Stimulated activated CD8-positive, alpha-beta memory T cell treated with anti-CD3 and anti-CD28 coated beads, Interleukin-7, amount 100 ng/mL, for 4 hours (primary cell): ENCODE measurements at regions not wholly inside any gene's neighbourhood (a gene's known extent, or its start where the extent isn't known, plus 50 kb on each side); places are given as distances from the start of the nearest gene placed in this dataset.
"Not testable (repeated sequence)": the region's sequence is repeated elsewhere in the genome, so short reads cannot be mapped to it uniquely, and the experiment has no call there.

Source experiments
- DNase-seq, 2 donors: peaks; one replicate each; pipeline ENCODE4 v3.0.0-alpha.2; 2020; ENCODE audit warnings: low read depth in 2 of 2

DNA sequence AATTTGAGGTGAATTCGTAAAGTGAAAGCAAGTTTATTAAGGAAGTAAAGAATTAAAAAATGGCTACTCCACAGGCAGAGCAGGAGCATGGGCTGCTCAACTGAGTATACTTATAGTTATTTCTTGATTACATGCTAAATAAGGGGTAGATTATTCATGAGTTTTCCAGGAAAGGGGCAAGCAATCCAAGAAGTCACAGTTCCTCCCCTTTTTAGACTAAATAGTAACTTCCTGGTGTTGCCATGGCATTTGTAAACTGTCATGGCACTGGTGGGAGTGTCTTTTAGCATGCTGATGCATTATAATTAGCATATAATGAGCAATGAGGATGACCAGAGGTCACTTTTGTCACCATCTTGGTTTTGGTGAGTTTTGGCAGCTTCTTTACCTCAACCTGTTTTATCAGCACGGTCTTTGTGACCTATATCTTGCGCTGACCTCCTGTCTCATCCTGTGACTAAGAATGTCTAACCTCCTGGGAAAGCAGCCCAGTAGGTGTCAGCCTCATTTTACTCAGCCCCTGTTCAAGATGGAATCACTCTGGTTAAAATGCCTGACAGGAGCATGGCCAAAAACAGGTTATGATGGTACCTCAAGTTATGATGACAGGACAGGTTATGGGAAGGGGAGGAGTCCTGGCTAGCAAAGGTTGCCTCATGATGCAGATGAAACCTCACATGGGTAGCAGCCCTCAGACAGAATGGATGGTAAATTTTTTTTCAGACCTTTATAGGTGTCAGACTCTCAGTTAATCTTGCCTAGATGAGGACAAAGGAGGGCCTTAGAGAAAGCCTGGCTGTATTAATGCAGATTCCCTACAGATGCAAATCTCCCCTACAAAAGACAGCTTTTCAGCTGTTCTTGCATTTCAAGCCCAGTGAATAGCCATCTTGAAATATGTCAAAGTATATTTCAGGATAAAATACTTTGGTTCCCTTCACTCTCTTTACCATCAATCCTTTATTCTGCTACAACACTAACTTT is 49.7 kb downstream of the SIPA1L2 start:
- DNase-seq = no peak

DNA sequence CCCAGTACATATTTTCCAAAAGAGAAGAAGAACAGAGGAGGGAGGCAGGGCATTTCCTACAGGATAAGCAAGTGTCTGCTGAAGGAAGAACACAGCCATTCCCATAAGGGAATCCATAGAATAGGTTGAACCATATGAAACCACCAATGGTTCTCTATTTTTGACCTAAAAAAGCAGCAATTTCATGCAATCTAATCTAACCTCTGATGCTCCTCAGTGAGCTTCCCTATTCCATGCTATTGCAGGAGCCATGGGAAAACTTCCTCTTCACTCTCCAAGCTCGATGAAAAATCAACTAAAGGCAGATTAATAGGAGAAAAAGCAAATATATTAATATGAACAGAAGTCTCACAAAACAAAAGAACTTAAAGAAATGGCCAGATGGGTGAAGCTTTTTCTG is 50.5 kb downstream of the SIPA1L2 start:
- no peak for DNase-seq

DNA sequence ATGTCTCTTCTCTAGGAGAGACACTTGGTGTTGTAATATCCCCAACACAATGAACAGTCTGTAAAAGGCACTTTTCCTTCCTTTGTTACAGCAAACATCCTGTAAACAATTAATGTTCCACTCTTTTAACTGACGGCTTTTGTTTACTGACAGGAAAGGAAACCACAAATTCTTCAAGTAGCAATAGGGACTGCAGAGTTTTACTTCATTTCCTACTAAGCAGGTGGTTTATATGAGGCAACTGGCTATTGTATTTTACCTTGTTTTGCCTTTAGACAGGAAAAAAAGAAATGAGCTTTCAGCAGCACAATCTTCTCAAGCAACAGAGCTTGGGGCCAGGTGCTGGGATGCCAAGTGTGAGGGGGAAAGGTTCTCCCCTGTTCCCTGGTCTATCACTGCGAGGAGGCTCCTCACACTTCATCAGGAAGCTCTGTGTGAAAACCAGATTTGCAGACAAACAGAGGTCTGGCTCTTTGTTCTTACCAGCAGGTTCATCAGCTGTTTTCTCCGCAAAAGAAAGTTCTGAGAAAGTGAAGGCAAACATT is 51.2 kb downstream of the SIPA1L2 start:
- DNase-seq = no peak

- DNase-seq = no peak
Observed at GRCh38 chr1:232577772-232578171, 52.2 kb downstream of the SIPA1L2 start.

DNA sequence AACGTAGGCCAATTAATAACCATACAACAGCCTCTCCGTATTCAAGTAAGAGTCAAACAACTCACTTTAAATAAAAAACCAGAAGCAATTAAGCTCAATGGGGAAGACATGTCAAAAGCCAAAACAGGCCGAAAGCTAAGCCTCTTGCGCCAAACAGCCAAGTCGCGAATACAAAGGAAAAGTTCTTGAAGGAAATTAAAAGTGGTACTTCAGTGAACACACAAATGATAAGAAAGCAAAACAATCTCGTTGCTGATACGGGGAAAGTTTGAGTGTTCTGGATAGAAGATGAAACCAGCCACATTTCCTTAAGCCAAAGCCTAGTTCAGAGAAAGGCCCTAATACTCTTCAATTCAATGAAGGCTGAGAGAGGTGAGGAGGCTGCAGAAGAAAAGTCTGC is 53.4 kb downstream of the SIPA1L2 start:
- no peak for DNase-seq

GRCh38 chr1:232575763-232576040 is 54.2 kb downstream of the SIPA1L2 start:
- DNase-seq = no peak

DNA sequence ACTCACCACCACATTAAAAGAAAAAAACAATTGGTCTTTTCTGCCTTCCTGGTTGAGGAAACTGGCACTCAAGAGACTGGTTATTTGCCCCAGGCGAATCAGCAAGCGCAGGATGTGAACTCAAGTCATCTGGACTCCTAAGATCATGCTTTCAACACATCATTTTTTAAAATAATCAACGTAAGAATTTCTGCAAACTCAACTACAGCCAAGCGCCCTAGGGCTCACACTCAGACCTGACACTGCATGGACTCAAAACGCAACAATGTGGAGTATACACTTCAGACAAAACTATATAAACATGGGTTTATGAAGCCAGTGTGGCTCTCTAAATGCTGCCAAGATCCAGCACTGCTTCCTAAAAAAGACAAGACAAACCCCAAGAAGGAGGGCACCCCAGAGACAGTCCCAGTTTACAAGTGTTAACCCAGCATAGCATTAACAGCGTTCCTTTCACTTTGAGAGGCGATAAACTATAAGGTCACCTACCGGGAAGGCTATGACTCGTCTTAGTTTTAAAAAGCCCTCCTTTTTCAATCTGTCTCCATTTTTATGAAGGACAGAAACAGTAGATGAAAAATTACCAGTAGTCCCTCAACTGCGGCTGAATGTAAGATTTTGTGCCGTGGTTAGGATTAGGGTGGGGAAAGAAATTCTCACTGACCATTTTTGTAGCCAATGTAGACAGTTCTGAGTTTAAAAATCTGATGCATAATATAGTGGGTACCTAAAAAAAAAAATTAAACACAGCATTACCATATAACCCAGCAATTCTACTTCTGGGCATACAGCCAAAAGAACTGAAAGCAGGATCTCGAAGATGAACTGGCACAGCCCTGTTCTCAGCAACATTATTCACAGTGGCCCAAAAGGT is 54.8 kb downstream of the SIPA1L2 start:
- no peak for DNase-seq

- no peak for DNase-seq
Observed at GRCh38 chr1:232574077-232574476, 55.9 kb downstream of the SIPA1L2 start.

DNA sequence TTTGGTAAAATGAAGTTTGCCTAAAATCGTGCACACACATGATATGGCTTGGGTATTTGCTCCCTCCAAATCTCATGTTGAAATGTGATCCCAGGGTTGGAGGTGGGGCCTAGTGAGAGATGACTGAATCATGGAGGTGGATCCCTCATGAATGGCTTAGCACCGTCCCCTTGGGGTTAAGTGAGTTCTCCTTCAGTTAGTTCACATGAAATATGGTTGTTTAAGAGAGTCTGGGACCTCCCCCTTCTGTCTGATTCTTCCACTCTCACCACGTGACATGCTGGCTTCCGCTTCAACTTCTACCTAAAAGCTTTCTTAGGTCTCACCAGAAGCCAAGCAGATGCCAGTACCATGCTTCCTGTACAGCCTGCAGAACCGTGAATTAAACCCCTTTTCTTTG is 58.4 kb downstream of the SIPA1L2 start:
- DNase-seq = no peak

GRCh38 chr1:232570007-232570406 is 59.9 kb downstream of the SIPA1L2 start:
- DNase-seq = no peak

DNA sequence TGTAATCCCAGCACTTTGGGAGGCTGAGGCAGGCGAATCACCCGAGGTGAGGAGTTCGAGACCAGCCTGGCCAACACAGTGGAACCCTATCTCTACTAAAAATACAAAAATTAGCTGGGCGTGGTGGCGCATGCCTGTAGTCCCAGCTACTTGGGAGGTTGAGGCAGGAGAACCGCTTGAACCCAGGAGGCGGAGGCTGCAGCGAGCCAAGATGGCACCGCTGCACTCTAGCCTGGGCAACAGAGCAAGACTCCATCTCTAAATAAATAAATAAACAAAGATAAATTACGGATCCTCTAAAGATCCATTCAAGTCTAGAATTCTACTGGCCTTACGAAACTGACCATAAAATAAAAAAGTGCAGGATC is 60.4 kb downstream of the SIPA1L2 start:
- DNase-seq = not testable (repeated sequence)

GRCh38 chr1:232568906-232569553 is 60.9 kb downstream of the SIPA1L2 start:
- DNase-seq = no peak

DNA sequence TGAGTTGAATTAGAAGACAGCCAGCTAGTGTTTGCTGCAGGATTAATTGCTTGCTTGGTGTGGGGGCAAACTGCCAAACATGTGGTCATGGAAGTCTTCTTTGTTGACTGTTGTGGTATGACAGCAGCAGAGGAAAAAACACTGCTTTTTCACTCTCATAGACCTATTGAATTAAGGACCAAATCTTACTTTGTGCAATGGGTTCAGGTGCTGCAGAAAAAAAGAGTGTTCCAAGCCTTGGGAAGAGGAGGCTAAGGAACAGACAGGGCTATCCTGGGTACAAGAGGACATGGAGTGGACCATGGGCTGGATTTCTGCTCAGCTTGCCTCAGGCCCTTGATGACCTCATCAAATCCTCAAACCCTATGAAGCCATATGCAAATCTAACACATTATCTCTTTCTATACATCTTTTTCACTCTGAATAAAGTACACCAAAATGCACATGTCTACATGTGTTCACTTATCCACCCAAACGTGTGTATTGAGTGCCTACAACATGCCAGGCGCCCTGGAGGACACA is 61.5 kb downstream of the SIPA1L2 start:
- DNase-seq = no peak

DNA sequence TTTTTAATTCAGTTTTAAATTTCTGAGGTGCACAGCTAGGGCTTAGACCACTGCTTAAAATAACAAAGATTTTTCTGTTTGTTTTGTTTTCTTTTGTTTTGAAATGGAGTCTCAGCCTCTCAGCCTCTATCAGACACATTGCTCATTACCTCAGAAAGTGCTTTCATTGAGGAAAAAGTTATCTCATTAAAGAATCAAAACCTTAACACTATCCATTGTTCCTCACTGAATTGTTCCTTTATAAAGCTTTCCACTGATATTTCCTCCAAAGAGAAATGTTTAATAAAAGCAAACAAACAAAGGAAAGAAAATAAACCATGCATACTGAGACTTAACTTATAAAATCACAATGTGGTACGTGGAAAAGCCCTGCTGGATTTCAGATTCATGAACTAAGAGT is 63.8 kb downstream of the SIPA1L2 start:
- DNase-seq = no peak

GRCh38 chr1:232562855-232563510 is 67.0 kb downstream of the SIPA1L2 start:
- DNase-seq = no peak

GRCh38 chr1:232561381-232561780 is 68.6 kb downstream of the SIPA1L2 start:
- DNase-seq = no peak

GRCh38 chr1:232560940-232561339 is 69.0 kb downstream of the SIPA1L2 start:
- DNase-seq = no peak

DNA sequence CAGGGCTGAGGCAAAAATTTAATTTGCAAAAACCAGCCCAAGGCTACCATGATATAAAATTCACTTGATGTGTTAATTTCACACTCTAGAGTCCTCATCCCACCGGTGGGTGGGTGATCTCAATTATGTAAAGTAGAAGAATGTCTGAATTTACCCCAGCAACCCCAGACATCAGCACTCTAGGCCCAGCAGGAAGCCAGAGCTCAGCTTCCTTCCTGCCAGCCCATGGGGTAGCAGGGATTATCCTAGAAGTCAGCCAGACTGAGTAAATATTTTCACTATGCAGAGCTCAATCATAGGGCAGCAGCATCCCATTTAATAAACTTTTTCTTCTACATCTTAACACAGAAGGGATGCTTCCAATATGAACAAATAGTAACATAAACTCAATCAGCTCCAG is 71.0 kb downstream of the SIPA1L2 start:
- DNase-seq = no peak

DNA sequence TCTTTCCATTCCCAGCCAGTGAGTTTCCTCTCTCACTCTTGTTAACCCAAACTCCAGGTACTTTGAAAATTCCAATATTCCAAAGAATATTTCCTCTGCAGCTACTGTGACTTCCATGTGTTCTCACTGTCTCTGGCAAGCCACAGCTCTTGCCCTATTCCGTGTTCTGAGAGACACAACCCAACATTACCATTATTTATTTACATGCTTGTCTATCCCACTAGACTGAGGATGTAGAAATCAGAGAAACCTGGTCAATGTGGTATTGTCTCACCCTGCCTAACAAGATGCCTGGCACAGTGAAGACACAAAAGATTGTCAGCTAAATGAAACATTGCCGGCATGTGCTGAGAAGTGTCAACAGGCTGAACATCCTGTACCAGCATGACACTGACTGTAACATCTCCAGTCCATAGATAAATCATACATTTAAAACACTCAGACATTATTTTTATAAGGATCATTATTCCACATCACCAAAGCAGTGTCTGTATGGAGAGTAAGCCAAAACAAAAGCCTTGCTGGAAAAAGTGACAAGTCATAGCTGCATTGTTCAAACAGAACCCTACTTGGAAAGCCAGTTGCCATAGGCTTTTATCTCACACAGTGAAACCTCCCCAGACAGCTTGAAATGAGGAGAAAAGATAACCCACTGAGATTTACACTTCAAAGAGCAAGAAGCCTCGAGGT is 72.3 kb downstream of the SIPA1L2 start:
- DNase-seq = no peak

DNA sequence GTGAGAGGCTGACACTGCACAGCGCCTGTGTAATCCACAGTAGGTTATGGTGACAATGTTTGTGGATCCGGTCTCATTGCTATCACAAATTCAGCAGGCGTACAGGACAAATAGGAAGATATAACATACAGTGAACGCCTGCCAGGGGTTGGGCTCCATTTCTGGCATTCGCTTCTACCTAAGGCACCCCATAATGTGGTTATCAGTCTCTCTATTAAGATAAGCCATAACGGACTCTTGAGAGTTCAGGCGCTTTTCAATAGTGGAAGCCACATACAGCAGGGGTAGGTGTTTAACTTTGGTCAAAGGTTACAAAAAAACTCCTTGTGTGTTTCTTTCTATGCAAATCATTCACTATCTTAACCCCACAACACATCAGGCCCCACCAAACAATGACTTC is 72.8 kb downstream of the SIPA1L2 start:
- DNase-seq = no peak

GRCh38 chr1:232556351-232556750 is 73.6 kb downstream of the SIPA1L2 start:
- DNase-seq = no peak
